Keratinocyte (primary cell): ENCODE measurements at regions not wholly inside any gene's neighbourhood (a gene's known extent, or its start where the extent isn't known, plus 50 kb on each side); places are given as distances from the start of the nearest gene placed in this dataset.

Experiments used
- EZH2 ChIP-seq: IDR thresholded peaks from one replicate; pipeline ENCODE4 v1.6.1; 2012; ENCODE audit warnings: inconsistent platforms, mild to moderate bottlenecking, low read length, moderate library complexity
- TF ChIP-seq, protein P1 (sequence below), 3 experiments: IDR thresholded peaks in 1 of 3; conservative IDR thresholded peaks in 1 of 3; optimal IDR thresholded peaks in 1 of 3; 2 replicates in 2 of 3; 3 replicates in 1 of 3; pipeline versions ENCODE3 to v1.5.1; 2011; ENCODE audit warnings: low read length in 3 of 3, mild to moderate bottlenecking in 3 of 3, moderate library complexity in 2 of 3, control low read depth in 1 of 3, inconsistent platforms in 1 of 3; ENCODE audit not compliant: insufficient read depth in 2 of 3; ENCODE audit errors: extremely low read depth in 1 of 3

DNA sequence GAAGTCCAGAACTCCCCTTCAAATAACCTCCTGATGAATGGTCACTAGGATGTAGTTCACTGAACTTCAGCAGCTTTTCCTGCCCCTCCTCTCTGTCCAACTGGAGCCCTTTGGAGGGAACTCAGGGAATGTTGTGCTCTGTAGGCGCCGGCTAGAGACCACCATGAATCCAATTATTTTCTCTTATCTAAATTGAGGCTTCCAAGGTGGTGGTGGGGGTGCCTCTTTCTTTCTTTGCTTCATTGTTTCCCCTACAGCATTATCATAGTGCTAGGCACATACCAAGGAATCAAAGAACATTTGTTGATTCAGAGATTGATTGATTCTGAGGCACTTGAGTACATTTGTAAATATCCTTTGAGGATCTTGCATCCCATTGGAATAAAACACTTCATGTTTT, 426.6 kb upstream of the PLXNA2 start:
- TF ChIP-seq, protein P1, sequence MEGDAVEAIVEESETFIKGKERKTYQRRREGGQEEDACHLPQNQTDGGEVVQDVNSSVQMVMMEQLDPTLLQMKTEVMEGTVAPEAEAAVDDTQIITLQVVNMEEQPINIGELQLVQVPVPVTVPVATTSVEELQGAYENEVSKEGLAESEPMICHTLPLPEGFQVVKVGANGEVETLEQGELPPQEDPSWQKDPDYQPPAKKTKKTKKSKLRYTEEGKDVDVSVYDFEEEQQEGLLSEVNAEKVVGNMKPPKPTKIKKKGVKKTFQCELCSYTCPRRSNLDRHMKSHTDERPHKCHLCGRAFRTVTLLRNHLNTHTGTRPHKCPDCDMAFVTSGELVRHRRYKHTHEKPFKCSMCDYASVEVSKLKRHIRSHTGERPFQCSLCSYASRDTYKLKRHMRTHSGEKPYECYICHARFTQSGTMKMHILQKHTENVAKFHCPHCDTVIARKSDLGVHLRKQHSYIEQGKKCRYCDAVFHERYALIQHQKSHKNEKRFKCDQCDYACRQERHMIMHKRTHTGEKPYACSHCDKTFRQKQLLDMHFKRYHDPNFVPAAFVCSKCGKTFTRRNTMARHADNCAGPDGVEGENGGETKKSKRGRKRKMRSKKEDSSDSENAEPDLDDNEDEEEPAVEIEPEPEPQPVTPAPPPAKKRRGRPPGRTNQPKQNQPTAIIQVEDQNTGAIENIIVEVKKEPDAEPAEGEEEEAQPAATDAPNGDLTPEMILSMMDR (optimal IDR thresholded peaks at IDR 0.05 in 1 of 3, IDR thresholded peaks at IDR 0.05 in 1 of 3, conservative IDR thresholded peaks at IDR 0.05 in 1 of 3; ENCODE audit: extremely low read depth in 1 of 3, insufficient read depth in 2 of 3, low read length in 3 of 3) = no peak
- TF ChIP-seq EZH2 = no peak
